ENCODE measurements at regions not wholly inside any gene's neighbourhood (a gene's known extent, or its start where the extent isn't known, plus 50 kb on each side); places are given as distances from the start of the nearest gene placed in this dataset.
"Not testable (repeated sequence)": the region's sequence is repeated elsewhere in the genome, so short reads cannot be mapped to it uniquely, and the experiment has no call there.

DNA sequence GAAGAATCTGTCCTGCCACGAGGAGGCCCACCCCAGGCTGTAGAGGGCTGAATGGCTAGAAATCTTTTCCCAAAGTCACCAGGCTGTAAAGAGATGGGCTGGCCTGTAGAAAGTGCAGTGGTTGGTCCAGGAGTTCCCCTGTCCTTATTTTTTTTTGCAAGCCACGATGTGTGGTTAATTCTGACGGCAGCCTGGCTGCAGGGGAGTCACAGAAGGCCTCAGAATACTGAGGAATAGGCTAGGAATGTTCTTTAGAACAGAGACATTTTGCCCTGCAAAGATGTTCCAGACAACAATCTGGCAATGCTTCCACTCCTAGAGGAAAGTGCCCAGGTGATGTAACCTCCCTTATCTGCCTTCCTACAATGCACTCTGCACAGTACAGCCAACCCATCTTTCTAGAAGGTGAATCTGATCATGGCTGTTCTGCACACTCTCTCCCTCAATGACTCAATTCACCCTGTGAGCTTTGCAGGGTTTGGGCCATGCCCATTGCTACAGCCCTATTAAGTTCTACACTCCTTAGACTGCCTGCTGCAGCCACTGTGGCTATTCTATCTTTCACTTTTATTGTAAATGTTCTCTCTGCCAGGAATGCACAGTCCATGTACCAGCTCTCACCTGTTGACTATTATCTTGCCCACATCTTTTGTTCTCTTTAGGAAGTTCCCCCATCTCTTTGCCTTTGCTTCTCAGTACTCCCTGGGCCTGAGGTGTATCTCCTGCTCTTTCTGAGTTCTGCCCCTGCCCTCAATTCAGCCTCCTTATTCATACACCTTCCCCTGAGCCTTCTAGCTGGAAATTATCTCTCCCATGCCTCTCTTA lies 377.8 kb upstream of the CLINT1 start:
- DNase-seq: no peak

DNA sequence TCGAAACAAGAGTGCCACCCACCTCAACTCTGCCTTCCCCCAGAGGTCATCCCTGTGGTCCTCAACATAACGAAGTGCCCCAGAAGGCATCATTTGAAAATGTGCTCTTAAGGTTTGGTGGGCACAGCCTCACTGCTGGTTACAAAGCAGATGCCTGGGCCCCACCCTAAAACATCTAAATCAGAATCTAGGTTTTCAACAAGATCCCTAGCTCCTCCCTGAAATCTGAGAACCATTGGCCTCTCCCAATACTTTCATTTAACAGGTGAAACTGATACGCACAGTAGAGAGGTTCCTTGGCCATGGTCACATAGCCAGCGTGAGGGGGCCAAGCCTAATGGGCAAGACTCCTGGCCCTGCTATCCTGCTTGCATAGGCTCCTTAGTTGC lies 376.2 kb upstream of the CLINT1 start:
- DNase-seq: no peak

- peak; percentile 75 for DNase-seq
Measured at GRCh38 chr5:158234323-158235158, 375.6 kb upstream of the CLINT1 start.

GRCh38 chr5:158233735-158234322 lies 374.9 kb upstream of the CLINT1 start:
- DNase-seq: no peak

DNA sequence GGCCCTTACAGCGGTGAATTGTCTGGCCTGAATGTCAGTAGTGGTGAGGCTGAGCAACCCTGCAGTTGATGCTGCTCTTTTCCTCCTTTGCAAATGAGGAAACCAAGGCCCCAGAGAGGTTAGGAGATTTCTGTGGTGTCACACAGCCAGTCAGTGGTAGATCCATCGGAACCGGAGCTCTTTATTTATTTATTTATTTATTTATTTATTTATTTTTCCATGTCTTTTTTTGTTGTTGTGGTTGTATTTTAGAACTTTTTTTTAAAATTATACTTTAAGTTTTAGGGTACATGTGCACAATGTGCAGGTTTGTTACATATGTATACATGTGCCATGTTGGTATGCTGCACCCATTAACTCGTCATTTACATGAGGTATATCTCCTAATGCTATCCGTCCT lies 368.4 kb upstream of the CLINT1 start:
- not testable (repeated sequence) for DNase-seq

- no peak for DNase-seq
Measured at GRCh38 chr5:158226496-158226895, 367.6 kb upstream of the CLINT1 start.

GRCh38 chr5:158224253-158224652 lies 365.3 kb upstream of the CLINT1 start:
- DNase-seq: no peak

- DNase-seq: no peak
Measured at GRCh38 chr5:158223054-158223600, 364.2 kb upstream of the CLINT1 start.

DNA sequence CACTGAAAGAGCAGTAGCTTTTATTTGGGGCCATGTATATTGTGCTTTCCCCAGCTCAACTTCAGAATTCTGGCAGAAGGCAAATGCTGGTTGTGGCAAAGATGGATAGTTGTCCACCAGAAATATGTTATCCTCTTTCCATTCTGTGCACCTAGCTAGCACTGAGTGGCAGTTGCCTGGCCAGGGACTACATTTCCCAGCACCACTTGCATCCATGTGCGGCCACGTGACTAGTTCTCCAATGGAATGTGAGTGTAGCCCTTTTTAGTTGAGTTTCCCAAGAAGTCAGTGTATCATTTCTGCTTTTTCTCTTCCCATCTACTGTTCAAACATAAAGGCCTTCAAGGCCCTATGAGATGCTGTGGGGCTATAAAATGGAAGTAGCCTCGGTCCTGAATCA lies 354.0 kb upstream of the CLINT1 start:
- DNase-seq: no peak

- no peak for DNase-seq
Measured at GRCh38 chr5:158212237-158212636, 353.3 kb upstream of the CLINT1 start.

DNA sequence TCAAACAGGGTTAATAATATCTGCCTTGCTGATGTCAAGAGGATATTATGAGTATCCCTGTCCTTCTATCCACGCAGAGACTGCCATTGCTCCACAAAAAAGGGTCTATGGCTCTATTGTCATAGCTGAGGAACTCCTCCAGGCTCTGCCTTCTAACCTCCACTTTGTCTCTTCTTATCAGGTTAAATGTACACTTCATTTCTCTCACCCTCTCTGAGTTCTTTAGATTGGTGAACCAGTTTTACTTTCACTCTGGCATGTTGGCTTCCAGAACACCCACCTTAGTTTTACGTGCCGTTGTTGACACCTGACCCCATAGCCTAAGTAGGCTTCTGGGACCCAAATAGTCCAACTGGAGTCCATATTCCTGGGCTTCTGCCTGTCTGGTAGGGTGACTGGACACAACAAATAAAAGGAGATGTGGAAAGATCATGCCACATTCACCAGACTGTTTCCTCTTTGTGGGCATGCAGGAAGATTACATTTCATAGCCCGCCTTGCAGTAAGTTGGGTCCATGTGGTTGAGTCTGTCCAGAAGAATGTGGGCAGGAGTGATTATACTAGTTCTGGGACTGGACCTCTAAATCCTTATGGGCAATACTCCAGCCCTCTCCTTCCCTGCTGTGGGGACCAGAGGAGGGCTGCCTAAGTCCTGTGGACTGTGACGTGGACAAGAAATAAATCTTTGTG lies 350.4 kb upstream of the CLINT1 start:
- DNase-seq: no peak

DNA sequence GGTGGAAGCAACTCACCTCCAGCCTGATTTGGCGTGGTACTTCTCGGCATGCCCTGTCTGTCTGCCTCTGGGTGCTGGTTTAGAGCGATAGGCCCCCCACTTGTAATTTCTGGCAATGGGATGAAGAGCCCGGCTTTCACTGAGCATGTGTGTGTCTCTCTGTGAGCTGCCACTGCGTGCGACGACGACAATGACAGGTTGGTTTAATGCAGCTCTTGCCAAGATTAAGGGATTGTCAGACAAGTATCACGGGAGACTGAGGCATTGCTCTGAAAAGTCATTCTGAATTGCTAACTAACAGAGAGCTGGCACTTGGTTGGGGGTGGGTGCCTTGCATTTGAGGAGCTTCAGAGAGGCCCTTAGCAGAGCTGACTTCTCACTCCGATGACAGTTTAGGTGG lies 348.8 kb upstream of the CLINT1 start:
- no peak for DNase-seq

- no peak for DNase-seq
Measured at GRCh38 chr5:158205992-158206391, 347.0 kb upstream of the CLINT1 start.

- DNase-seq: no peak
Measured at GRCh38 chr5:158203261-158203660, 344.3 kb upstream of the CLINT1 start.

DNA sequence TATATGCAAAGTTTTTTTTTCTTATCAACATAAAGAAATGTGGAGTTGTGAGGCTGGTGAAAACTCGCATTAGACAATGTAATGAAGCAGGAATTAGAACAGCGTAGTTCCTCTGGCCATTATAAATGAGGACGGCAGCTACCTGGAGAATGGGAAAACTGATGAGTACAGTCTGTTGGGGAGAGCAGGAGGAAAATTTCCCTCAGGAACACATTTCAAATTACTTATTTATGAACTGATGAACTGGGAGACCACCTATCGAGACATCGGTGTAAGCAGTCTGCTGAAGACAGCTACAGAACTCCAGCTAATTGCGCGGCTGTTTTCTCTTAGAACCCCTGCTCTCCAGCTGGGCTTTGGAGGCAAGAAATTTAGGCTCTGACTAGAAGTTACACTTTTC lies 343.9 kb upstream of the CLINT1 start:
- DNase-seq: no peak

- DNase-seq: no peak
Measured at GRCh38 chr5:158200619-158201018, 341.7 kb upstream of the CLINT1 start.

GRCh38 chr5:158198636-158199035 lies 339.7 kb upstream of the CLINT1 start:
- DNase-seq: no peak

- DNase-seq: no peak
Measured at GRCh38 chr5:158195416-158196210, 336.7 kb upstream of the CLINT1 start.

DNA sequence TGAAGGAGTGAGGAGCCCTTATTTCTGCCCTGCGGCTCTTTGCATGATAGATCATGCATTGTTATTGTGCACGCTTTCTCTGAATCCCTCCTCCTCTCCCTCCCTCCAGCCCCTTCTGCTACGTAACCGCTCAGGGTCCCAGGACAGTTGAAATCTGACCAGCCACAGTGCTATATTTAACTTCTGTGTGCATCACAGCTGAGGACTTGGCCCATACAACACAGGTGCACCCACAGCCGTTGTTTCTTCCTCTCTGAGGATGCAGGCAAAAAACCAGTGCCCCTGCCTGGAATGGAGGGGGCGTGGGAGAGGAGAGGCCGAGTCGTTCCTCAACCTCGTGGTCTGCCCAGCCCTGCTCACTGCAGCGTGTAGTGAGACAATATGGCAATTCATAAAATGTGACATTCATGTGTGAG lies 335.6 kb upstream of the CLINT1 start:
- no peak for DNase-seq

- not testable (repeated sequence) for DNase-seq
Measured at GRCh38 chr5:158193395-158193794, 334.4 kb upstream of the CLINT1 start.

DNA sequence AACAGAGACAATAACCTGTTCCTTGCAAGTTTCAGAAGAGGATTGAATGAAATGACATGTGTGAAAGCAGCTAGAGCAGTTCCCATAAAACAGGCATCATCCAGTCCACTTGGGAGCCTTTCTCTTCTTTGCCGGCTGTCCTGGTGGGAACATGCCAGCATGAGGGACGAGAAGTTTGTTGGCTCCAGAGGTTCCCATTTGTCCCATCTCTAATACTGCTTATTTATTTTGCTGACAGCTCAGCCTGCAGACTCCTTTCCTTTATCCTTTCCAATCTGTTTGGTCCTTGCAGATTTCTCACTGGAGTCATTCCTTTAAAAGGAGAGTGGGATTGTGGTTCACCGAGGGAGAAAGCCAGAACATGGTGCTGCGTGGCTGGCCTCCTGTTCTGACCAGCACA lies 321.5 kb upstream of the CLINT1 start:
- DNase-seq: no peak

DNA sequence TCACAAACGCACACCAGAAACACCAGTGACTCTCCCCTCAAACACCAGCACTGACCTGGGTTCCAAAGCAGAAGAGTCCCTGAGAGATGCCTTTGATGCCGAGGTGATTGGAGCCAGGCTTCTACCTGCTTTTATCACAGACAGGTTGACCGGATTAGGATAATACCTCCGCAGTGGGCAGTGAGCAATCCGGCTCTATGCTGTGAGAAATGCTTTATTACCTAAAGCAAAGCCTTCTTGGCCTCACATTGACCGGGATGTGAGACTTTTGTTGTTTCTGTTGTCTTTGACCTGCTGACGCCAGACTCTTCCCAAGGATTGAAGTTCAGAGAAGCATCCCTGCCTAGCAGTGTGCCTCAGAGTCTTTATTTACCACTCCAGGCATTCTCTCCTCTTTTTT lies 320.3 kb upstream of the CLINT1 start:
- DNase-seq: no peak

All from OCI-M1 (cell line).